Tibial nerve (tissue), 4 donors: ENCODE measurements at regions not wholly inside any gene's neighbourhood (a gene's known extent, or its start where the extent isn't known, plus 50 kb on each side); places are given as distances from the start of the nearest gene placed in this dataset.

Source experiments
- DNase-seq, 2 donors: peaks; one replicate each; pipeline ENCODE4 v3.0.0-alpha.2; 2019; ENCODE audit warnings: low spot score in 2 of 2
- H3K27ac ChIP-seq, 4 donors: fragments of 200-600 bp; sonication (generic) in 3 of 4; one replicate each; pipeline ENCODE4 v1.5.1; 2017 to 2019; ENCODE audit warnings: mild to moderate bottlenecking in 1 of 4
- H3K27me3 ChIP-seq, 2 donors: fragments of 200-600 bp; sonication (generic) in 1 of 2; one replicate each; pipeline versions ENCODE4 v1.5.1 to v1.6.0; 2017 to 2019
- H3K36me3 ChIP-seq, 3 donors: fragments of 200-600 bp; sonication (generic); one replicate each; pipeline ENCODE4 v1.5.1; 2018 to 2019
- H3K4me1 ChIP-seq, 4 donors: fragments of 200-600 bp; sonication (generic) in 3 of 4; one replicate each; pipeline ENCODE4 v1.5.1; 2017 to 2019
- H3K4me3 ChIP-seq, 4 donors: fragments of 200-600 bp; sonication (generic) in 3 of 4; one replicate each; pipeline ENCODE4 v1.5.1; 2017 to 2019; ENCODE audit warnings: mild to moderate bottlenecking in 1 of 4, moderate library complexity in 1 of 4
- H3K9me3 ChIP-seq, 4 donors: fragments of 200-600 bp; sonication (generic) in 3 of 4; one replicate each; pipeline ENCODE4 v1.5.1; 2017 to 2019
- EP300 ChIP-seq, 2 donors: sonication (generic); formaldehyde crosslinking; IDR thresholded peaks; one replicate each; pipeline ENCODE4 v1.6.1; 2017; ENCODE audit warnings: antibody characterized with exemption in 2 of 2, mild to moderate bottlenecking in 1 of 2
- POLR2A ChIP-seq, 2 donors: fragments of 450-650 bp; IDR thresholded peaks; one replicate each; pipeline ENCODE4 v1.6.1; 2017; ENCODE audit warnings: antibody characterized with exemption in 2 of 2, mild to moderate bottlenecking in 2 of 2, moderate library complexity in 2 of 2
- WGBS, 2 donors: methylation state at CpG; one replicate each; pipeline ENCODE4 v1.1.5; 2018; 5-methylcytosine and 5-hydroxymethylcytosine counted together
- TF ChIP-seq, protein P1 (sequence below), 5 experiments: fragments of 200-600 bp in 3 of 5; fragments of 450-650 bp in 2 of 5; sonication (generic) in 3 of 5; IDR thresholded peaks; one replicate each; pipeline ENCODE4 v1.5.1; 2016 to 2019; ENCODE audit warnings: antibody characterized with exemption in 5 of 5, mild to moderate bottlenecking in 3 of 5, moderate library complexity in 2 of 5

DNA sequence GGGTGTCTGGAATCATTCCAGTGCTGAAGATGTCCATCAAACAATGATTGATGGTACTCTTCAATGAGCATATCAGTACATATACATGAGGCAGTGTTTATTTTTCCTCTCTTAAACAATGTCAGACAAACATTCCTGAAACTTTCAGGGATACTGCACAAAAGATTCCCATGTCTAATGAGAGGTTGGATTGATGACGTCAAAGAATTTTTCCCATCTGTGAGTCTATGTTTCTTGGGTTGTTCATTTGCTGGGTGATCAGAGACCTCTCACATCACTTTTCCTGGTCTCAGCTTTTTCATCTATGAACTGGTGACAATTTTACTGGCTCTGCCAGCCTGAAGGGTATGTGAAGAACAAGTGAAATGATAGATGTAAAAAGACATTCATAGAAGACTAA lies 325.5 kb downstream of the EN1 start:
- H3K4me1 ChIP-seq = no peaks in the 10 kb centered on the region
- peaks cover 0 to 35% (median 0%) of the 10 kb centered on the region in 4 donors for H3K9me3 ChIP-seq
- no peak for TF ChIP-seq POLR2A (IDR thresholded peaks at IDR 0.05)
- TF ChIP-seq, protein P1, sequence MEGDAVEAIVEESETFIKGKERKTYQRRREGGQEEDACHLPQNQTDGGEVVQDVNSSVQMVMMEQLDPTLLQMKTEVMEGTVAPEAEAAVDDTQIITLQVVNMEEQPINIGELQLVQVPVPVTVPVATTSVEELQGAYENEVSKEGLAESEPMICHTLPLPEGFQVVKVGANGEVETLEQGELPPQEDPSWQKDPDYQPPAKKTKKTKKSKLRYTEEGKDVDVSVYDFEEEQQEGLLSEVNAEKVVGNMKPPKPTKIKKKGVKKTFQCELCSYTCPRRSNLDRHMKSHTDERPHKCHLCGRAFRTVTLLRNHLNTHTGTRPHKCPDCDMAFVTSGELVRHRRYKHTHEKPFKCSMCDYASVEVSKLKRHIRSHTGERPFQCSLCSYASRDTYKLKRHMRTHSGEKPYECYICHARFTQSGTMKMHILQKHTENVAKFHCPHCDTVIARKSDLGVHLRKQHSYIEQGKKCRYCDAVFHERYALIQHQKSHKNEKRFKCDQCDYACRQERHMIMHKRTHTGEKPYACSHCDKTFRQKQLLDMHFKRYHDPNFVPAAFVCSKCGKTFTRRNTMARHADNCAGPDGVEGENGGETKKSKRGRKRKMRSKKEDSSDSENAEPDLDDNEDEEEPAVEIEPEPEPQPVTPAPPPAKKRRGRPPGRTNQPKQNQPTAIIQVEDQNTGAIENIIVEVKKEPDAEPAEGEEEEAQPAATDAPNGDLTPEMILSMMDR (IDR thresholded peaks at IDR 0.05) = no peak
- no peak for TF ChIP-seq EP300 (IDR thresholded peaks at IDR 0.05)
- no peak overlapping the region for H3K27ac ChIP-seq
- no peaks in the 10 kb centered on the region for H3K36me3 ChIP-seq
- no peaks in the 10 kb centered on the region for H3K27me3 ChIP-seq
- H3K4me3 ChIP-seq = no peak overlapping the region
- 83 to 96% methylated on average over 1 of the region's 1 CpG for WGBS, 2 donors
- DNase-seq = no peak

DNA sequence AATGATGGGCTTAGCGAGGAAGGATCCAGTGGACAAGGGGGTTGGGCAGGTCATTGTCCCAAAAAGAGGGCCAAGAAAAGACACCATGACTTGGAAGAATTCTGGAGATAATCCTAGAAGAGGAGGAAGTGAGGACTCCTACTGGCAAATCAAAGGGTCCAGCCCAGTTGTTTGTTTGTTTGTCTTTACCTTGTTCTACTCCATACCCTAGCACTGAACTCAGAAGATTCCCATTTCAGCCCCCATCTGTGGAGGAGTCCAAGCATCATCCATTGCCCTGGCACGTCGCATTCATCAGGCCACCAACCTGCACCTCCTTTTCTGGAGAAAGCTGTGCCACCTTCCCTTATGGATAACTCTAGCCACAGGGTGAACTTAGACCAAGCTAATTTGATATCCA lies 326.2 kb downstream of the EN1 start:
- Histone ChIP-seq H3K4me3 (no peak overlapping the region), H3K36me3 (no peaks in the 10 kb centered on the region), H3K9me3 (peaks cover 0 to 35% (median 0%) of the 10 kb centered on the region in 4 donors), H3K27ac (no peak overlapping the region), H3K27me3 (no peaks in the 10 kb centered on the region), H3K4me1 (no peaks in the 10 kb centered on the region)
- TF ChIP-seq, protein P1 (IDR thresholded peaks at IDR 0.05) = no peak
- TF ChIP-seq EP300 (IDR thresholded peaks at IDR 0.05) (no peak), POLR2A (IDR thresholded peaks at IDR 0.05) (no peak)
- 82% methylated on average over 3 of the region's 3 CpGs for WGBS, 2 donors
- no peak for DNase-seq

DNA sequence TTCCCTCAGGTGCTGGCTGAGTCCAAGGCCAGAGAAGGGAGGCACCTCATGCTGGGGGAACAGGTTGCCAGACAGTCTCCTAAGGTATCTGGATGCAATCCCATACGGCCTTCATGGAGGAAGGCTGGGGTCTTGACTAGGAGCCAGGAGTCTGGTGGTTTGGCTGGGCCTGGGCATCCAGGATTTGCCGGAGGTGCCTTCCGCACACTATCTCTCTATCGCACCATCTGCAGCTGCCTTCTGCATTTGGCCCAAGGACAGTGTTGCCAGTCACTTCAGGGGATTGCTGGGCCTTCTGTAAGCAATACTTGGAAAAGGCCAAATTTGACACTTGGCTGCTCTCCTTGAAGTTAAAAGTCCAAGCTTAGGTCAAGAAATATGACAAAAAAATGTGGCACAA lies 327.2 kb downstream of the EN1 start:
- no peak overlapping the region for H3K4me3 ChIP-seq
- H3K27me3 ChIP-seq = no peaks in the 10 kb centered on the region
- no peak for DNase-seq
- TF ChIP-seq EP300 (IDR thresholded peaks at IDR 0.05) (no peak), POLR2A (IDR thresholded peaks at IDR 0.05) (no peak)
- TF ChIP-seq, protein P1 (IDR thresholded peaks at IDR 0.05) = no peak
- WGBS, 2 donors = 92 to 93% methylated on average over 4 of the region's 4 CpGs
- peaks cover 0 to 35% (median 0%) of the 10 kb centered on the region in 4 donors for H3K9me3 ChIP-seq
- H3K4me1 ChIP-seq = no peaks in the 10 kb centered on the region
- no peak overlapping the region for H3K27ac ChIP-seq
- no peaks in the 10 kb centered on the region for H3K36me3 ChIP-seq

DNA sequence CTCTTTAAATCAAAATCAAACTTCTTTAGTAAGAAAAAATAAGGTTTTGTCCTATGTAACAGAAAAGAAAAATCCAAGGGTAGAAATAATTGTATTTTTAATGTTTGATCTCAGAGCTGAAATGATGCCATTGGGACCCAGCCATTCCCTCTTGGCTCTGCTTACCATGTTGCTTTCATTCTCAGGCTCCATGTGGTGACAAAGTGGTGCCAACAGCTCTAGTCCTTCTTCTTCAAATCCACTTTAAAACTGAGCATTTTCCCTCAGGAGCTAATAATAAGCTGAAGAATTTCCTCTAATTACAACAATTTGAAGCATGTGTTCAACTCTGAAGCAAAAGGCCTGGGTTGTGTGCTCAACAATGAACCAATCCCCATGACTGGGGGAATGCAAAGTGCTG lies 327.9 kb downstream of the EN1 start:
- Histone ChIP-seq H3K4me3 (no peak overlapping the region), H3K36me3 (no peaks in the 10 kb centered on the region), H3K4me1 (no peaks in the 10 kb centered on the region), H3K27me3 (no peaks in the 10 kb centered on the region), H3K9me3 (peaks cover 0 to 35% (median 0%) of the 10 kb centered on the region in 4 donors), H3K27ac (no peak overlapping the region)
- TF ChIP-seq EP300 (IDR thresholded peaks at IDR 0.05) (no peak), POLR2A (IDR thresholded peaks at IDR 0.05) (no peak)
- TF ChIP-seq, protein P1 (IDR thresholded peaks at IDR 0.05) = no peak
- DNase-seq = no peak

DNA sequence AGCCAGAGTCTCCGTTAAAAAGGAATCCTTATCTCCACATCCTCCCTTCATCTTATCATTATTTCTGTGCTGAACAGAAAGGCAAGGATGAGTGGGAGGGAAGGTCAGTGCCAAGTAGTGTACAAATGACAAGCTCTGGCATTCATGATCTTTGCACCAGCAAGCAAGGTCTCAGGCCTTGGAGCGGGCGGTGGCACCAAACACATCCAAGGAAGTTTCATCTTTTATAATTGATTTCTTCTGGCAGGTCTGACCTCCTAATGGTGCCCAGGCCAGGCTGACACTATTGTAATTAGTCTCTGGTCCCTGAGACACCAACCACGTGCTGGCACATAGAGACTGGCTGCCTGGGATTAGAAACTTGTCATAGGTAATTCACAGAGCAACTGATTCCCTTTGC lies 336.6 kb downstream of the EN1 start:
- Histone ChIP-seq H3K27me3 (no peaks in the 10 kb centered on the region), H3K36me3 (no peaks in the 10 kb centered on the region), H3K27ac (no peak overlapping the region), H3K9me3 (no peaks in the 10 kb centered on the region), H3K4me1 (no peaks in the 10 kb centered on the region), H3K4me3 (no peak overlapping the region)
- 62% methylated on average over 4 of the region's 4 CpGs for WGBS, 2 donors
- no peak for TF ChIP-seq EP300 (IDR thresholded peaks at IDR 0.05)
- no peak for DNase-seq
